ENCODE measurements at regions not wholly inside any gene's neighbourhood (a gene's known extent, or its start where the extent isn't known, plus 50 kb on each side); places are given as distances from the start of the nearest gene placed in this dataset.

- TF ChIP-seq EP300 (IDR thresholded peaks at IDR 0.05) (no peak), POLR2A (IDR thresholded peaks at IDR 0.05) (no peak), POLR2AphosphoS5 (IDR thresholded peaks at IDR 0.05) (no peak), CTCF (IDR thresholded peaks at IDR 0.05) (no peak)
- Histone ChIP-seq H3K36me3 (no peaks in the 10 kb centered on the region), H3K4me3 (no peak overlapping the region), H3K9me3 (no peaks in the 10 kb centered on the region), H3K27ac (no peak overlapping the region), H3K27me3 (peaks cover 0 to 4% (median 0%) of the 10 kb centered on the region in 3 donors), H3K4me1 (no peaks in the 10 kb centered on the region)
- DNase-seq: no peak
- intact Hi-C loops (cut with DNase I): no loop called here
- 93 to 96% methylated on average over 2 of the region's 2 CpGs for WGBS, 2 donors
These were observed 108.8 kb upstream of the AFDN start for GRCh38 chr6:167717867-167718266.

GRCh38 chr6:167719920-167720319 is 106.8 kb upstream of the AFDN start:
- intact Hi-C loops (cut with DNase I): no loop called here
- Histone ChIP-seq H3K9me3 (no peaks in the 10 kb centered on the region), H3K27ac (no peak overlapping the region), H3K4me3 (no peak overlapping the region), H3K27me3 (no peaks in the 10 kb centered on the region), H3K36me3 (no peaks in the 10 kb centered on the region), H3K4me1 (no peaks in the 10 kb centered on the region)
- TF ChIP-seq EP300 (IDR thresholded peaks at IDR 0.05): no peak
- no peak for TF ChIP-seq CTCF (IDR thresholded peaks at IDR 0.05)
- TF ChIP-seq POLR2AphosphoS5 (IDR thresholded peaks at IDR 0.05): no peak
- no peak for TF ChIP-seq POLR2A (IDR thresholded peaks at IDR 0.05)
- no peak for DNase-seq
- 85 to 92% methylated on average over 23 of the region's 23 CpGs for WGBS, 2 donors

- Histone ChIP-seq H3K27me3 (no peaks in the 10 kb centered on the region), H3K36me3 (no peaks in the 10 kb centered on the region), H3K9me3 (no peaks in the 10 kb centered on the region), H3K4me3 (no peak overlapping the region), H3K4me1 (no peaks in the 10 kb centered on the region), H3K27ac (no peak overlapping the region)
- TF ChIP-seq CTCF (IDR thresholded peaks at IDR 0.05): no peak
- TF ChIP-seq POLR2A (IDR thresholded peaks at IDR 0.05): no peak
- TF ChIP-seq POLR2AphosphoS5 (IDR thresholded peaks at IDR 0.05): no peak
- TF ChIP-seq EP300 (IDR thresholded peaks at IDR 0.05): no peak
- no peak for DNase-seq
- WGBS, 2 donors: 89 to 93% methylated on average over 31 of the region's 31 CpGs
- intact Hi-C loops (cut with DNase I): no loop called here
These were observed 106.0 kb upstream of the AFDN start for GRCh38 chr6:167720456-167721285.

DNA sequence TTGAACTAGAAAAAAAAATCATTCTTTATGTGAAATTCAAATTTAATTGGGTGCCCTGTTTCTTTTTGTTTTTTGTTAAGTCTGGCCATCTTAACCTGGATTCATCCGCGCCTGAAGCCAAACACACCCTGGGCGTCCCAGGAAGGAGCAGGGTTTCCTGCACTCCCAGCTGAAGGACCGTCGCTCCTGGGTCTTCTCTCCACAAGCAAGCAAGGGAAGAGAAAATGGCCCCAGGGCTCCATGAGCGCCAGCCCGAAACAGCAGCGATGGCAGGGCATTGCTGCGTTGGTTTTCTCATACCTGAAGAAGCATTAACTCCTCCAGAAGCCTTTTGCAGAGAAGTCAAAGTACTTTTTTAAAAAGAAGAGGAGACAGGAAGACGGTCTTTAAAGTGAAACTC is 105.4 kb upstream of the AFDN start:
- Histone ChIP-seq H3K9me3 (no peaks in the 10 kb centered on the region), H3K36me3 (no peaks in the 10 kb centered on the region), H3K27ac (no peak overlapping the region), H3K4me3 (no peak overlapping the region), H3K4me1 (no peaks in the 10 kb centered on the region), H3K27me3 (no peaks in the 10 kb centered on the region)
- TF ChIP-seq EP300 (IDR thresholded peaks at IDR 0.05) (no peak), POLR2AphosphoS5 (IDR thresholded peaks at IDR 0.05) (no peak), CTCF (IDR thresholded peaks at IDR 0.05) (no peak), POLR2A (IDR thresholded peaks at IDR 0.05) (no peak)
- no peak for DNase-seq
- 93 to 96% methylated on average over 10 of the region's 10 CpGs for WGBS, 2 donors
- intact Hi-C loops (cut with DNase I): no loop called here
